ENCODE measurements at regions not wholly inside any gene's neighbourhood (a gene's known extent, or its start where the extent isn't known, plus 50 kb on each side); places are given as distances from the start of the nearest gene placed in this dataset.

DNA sequence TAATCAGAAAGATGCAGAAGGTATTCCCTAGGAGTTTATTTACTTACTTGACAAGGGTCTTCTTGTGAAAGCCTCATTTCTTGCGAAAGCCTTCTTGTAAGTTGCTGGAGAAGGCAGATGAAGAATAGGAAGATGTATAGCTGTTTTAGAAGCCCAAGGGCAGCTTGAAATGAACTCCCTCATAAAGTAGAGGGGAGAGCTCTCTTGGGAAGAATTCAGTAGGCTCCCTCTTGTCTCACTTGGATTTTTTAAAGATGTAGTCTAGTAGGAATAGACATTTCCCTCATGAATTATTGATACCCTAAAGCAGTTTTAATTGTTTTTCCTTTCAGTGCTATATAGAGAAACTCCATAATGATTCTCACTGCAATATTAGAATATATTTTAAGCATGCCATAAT lies 639.2 kb upstream of the CXADR start:
- Histone ChIP-seq H3K27me3 (no peaks in the 10 kb centered on the region), H3K4me3 (no peak overlapping the region), H3K4me1 (no peaks in the 10 kb centered on the region), H3K27ac (no peak overlapping the region), H3K9me3 (no peaks in the 10 kb centered on the region), H3K36me3 (no peaks in the 10 kb centered on the region)
- WGBS, result 95% methylated on average over 1 of the region's 1 CpG
- TF ChIP-seq POLR2A (IDR thresholded peaks at IDR 0.05), result no peak
- TF ChIP-seq EP300 (IDR thresholded peaks at IDR 0.05), result no peak
- TF ChIP-seq, protein P1, sequence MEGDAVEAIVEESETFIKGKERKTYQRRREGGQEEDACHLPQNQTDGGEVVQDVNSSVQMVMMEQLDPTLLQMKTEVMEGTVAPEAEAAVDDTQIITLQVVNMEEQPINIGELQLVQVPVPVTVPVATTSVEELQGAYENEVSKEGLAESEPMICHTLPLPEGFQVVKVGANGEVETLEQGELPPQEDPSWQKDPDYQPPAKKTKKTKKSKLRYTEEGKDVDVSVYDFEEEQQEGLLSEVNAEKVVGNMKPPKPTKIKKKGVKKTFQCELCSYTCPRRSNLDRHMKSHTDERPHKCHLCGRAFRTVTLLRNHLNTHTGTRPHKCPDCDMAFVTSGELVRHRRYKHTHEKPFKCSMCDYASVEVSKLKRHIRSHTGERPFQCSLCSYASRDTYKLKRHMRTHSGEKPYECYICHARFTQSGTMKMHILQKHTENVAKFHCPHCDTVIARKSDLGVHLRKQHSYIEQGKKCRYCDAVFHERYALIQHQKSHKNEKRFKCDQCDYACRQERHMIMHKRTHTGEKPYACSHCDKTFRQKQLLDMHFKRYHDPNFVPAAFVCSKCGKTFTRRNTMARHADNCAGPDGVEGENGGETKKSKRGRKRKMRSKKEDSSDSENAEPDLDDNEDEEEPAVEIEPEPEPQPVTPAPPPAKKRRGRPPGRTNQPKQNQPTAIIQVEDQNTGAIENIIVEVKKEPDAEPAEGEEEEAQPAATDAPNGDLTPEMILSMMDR (IDR thresholded peaks at IDR 0.05), result no peak
- no peak for TF ChIP-seq POLR2AphosphoS5 (IDR thresholded peaks at IDR 0.05)
- no peak for DNase-seq (ENCODE audit: low spot score in 2 of 2)

DNA sequence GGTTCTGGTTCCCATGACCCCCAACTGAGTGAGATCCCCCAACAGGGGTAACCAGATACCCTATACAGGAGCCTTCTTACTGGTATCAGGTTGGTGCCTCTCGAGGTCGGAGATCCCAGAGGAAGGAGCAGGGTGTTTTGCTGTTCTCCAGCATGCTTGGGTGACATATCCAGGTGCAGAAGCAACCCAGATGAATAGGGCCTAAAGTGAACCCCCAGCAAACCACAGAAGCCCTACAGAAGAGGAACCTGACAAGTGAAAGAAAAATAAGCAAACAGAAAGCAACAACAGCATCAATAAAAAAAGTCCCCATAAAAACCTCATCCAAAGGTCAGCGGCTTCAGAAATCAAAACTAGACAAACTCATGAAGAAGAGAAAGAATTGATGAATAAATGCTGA lies 633.4 kb upstream of the CXADR start:
- no peak overlapping the region for H3K27ac ChIP-seq
- TF ChIP-seq POLR2A (IDR thresholded peaks at IDR 0.05), result no peak
- no peak for TF ChIP-seq POLR2AphosphoS5 (IDR thresholded peaks at IDR 0.05)
- TF ChIP-seq, protein P1 (IDR thresholded peaks at IDR 0.05), result no peak
- TF ChIP-seq EP300 (IDR thresholded peaks at IDR 0.05), result no peak
- no peak overlapping the region for H3K4me3 ChIP-seq
- no peaks in the 10 kb centered on the region for H3K4me1 ChIP-seq
- H3K36me3 ChIP-seq, result no peaks in the 10 kb centered on the region
- no peaks in the 10 kb centered on the region for H3K9me3 ChIP-seq
- no peaks in the 10 kb centered on the region for H3K27me3 ChIP-seq
- no peak for DNase-seq (ENCODE audit: low spot score in 2 of 2)
- WGBS, result 96% methylated on average over 3 of the region's 3 CpGs

DNA sequence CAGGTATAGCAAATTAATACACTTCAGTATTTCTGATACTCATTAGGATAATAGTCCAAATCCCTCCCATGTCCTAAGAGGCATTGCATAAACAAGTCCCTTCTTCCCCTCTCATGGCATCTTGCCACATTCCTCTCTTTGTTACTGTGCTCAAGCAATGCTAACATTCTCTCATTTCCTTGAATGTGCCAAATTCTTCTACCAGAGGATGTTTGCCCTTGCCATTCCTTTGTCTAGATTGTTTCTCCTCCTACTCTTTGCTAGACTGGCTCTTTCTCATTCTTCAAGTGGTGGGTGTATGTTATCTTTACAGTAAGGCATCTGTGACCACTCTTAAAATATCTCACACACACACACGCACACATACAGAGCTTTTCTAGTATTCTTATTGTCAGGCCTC lies 621.0 kb upstream of the CXADR start:
- no peaks in the 10 kb centered on the region for H3K9me3 ChIP-seq
- H3K27ac ChIP-seq, result no peak overlapping the region
- no peak overlapping the region for H3K4me3 ChIP-seq
- no peaks in the 10 kb centered on the region for H3K4me1 ChIP-seq
- no peaks in the 10 kb centered on the region for H3K27me3 ChIP-seq
- DNase-seq (ENCODE audit: low spot score in 2 of 2), result no peak
- H3K36me3 ChIP-seq, result no peaks in the 10 kb centered on the region
- 100% methylated on average over 1 of the region's 1 CpG for WGBS
- TF ChIP-seq POLR2A (IDR thresholded peaks at IDR 0.05) (no peak), EP300 (IDR thresholded peaks at IDR 0.05) (no peak), POLR2AphosphoS5 (IDR thresholded peaks at IDR 0.05) (no peak)
- TF ChIP-seq, protein P1 (IDR thresholded peaks at IDR 0.05), result no peak

DNA sequence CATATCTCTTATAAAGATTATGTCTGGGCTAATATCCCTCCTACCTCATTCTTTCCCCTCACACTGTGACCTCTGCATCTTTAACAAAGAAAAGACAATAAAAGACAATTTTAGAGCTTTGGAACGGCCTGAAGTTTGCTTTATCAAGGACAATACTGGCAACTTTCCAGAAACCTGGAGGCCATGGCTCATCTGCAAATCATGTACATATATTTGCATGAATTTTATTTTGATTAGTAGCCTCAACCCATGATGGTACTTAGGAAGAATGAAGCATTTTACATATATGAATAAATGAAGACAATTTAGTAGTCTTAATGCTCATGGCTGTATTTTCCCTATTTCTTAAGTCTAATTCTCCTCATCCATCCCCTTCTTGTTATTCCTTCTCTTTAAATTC lies 612.2 kb upstream of the CXADR start:
- H3K27me3 ChIP-seq, result no peaks in the 10 kb centered on the region
- no peaks in the 10 kb centered on the region for H3K4me1 ChIP-seq
- no peaks in the 10 kb centered on the region for H3K9me3 ChIP-seq
- H3K27ac ChIP-seq, result no peak overlapping the region
- H3K4me3 ChIP-seq, result no peak overlapping the region
- H3K36me3 ChIP-seq, result no peaks in the 10 kb centered on the region
- 45% methylated on average over 1 of the region's 1 CpG for WGBS
- TF ChIP-seq EP300 (IDR thresholded peaks at IDR 0.05) (no peak), POLR2A (IDR thresholded peaks at IDR 0.05) (no peak), POLR2AphosphoS5 (IDR thresholded peaks at IDR 0.05) (no peak)
- TF ChIP-seq, protein P1 (IDR thresholded peaks at IDR 0.05), result no peak
- DNase-seq (ENCODE audit: low spot score in 2 of 2), result no peak

DNA sequence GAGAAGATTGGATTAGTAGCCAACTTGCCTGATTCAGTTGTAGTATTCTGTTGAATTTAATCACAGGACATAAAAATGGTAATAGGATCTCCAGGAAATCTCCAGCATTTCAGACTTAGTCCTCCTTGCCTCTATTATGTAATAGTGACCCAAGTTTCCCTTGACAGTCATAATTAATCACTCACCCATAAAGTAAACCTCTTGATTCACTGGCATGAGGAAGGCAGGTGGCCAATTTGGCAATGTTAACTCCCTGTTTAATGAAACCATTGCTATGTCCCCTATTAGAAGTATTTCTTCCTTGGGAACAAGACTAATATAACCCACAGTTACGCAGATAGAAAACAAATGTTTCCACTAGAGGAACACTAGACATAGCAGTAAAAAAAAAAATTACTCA lies 604.8 kb upstream of the CXADR start:
- TF ChIP-seq EP300 (IDR thresholded peaks at IDR 0.05) (no peak), POLR2AphosphoS5 (IDR thresholded peaks at IDR 0.05) (no peak), POLR2A (IDR thresholded peaks at IDR 0.05) (no peak)
- TF ChIP-seq, protein P1 (IDR thresholded peaks at IDR 0.05), result no peak
- DNase-seq (ENCODE audit: low spot score in 2 of 2), result no peak
- Histone ChIP-seq H3K36me3 (no peaks in the 10 kb centered on the region), H3K9me3 (no peaks in the 10 kb centered on the region), H3K27me3 (no peaks in the 10 kb centered on the region), H3K4me1 (no peaks in the 10 kb centered on the region), H3K4me3 (no peak overlapping the region), H3K27ac (no peak overlapping the region)
- WGBS, result 82% methylated on average over 1 of the region's 1 CpG

Measured in suprapubic skin (tissue), 4 donors.